ENCODE measurements at regions not wholly inside any gene's neighbourhood (a gene's known extent, or its start where the extent isn't known, plus 50 kb on each side); places are given as distances from the start of the nearest gene placed in this dataset.

GRCh38 chr20:11119573-11119972 lies 445.8 kb upstream of the JAG1 start:
- FAIRE-seq = no peak
- no peak for TF ChIP-seq POU2F2 (IDR thresholded peaks at IDR 0.05; ENCODE audit: low read depth, low read length)
- no peak for TF ChIP-seq TAF1 (IDR thresholded peaks at IDR 0.05; ENCODE audit: low read depth, low read length)
- no peak for TF ChIP-seq POLR2AphosphoS5 (IDR thresholded peaks at IDR 0.05; ENCODE audit: low read depth, low read length)
- TF ChIP-seq SPI1 (IDR thresholded peaks at IDR 0.05; ENCODE audit: low read depth, low read length) = no peak
- no peak for TF ChIP-seq PAX5 (IDR thresholded peaks at IDR 0.05; ENCODE audit: insufficient read depth, low read length, severe bottlenecking)
- no peak for TF ChIP-seq POLR2A (IDR thresholded peaks at IDR 0.05; ENCODE audit: low read depth, low read length)
- DNase-seq (ENCODE audit: insufficient read length, low spot score) = no peak

- FAIRE-seq = no peak
- DNase-seq (ENCODE audit: insufficient read length, low spot score) = no peak
- TF ChIP-seq POLR2A (IDR thresholded peaks at IDR 0.05; ENCODE audit: low read depth, low read length) = no peak
- TF ChIP-seq TAF1 (IDR thresholded peaks at IDR 0.05; ENCODE audit: low read depth, low read length) = no peak
- TF ChIP-seq POLR2AphosphoS5 (IDR thresholded peaks at IDR 0.05; ENCODE audit: low read depth, low read length) = no peak
- TF ChIP-seq POU2F2 (IDR thresholded peaks at IDR 0.05; ENCODE audit: low read depth, low read length) = no peak
- no peak for TF ChIP-seq PAX5 (IDR thresholded peaks at IDR 0.05; ENCODE audit: insufficient read depth, low read length, severe bottlenecking)
- no peak for TF ChIP-seq SPI1 (IDR thresholded peaks at IDR 0.05; ENCODE audit: low read depth, low read length)
Observed at GRCh38 chr20:11120431-11120830, 446.6 kb upstream of the JAG1 start.

GRCh38 chr20:11124849-11125505 lies 451.2 kb upstream of the JAG1 start:
- no peak for DNase-seq (ENCODE audit: insufficient read length, low spot score)
- TF ChIP-seq TAF1 (IDR thresholded peaks at IDR 0.05; ENCODE audit: low read depth, low read length) (no peak), PAX5 (IDR thresholded peaks at IDR 0.05; ENCODE audit: insufficient read depth, low read length, severe bottlenecking) (no peak), POLR2A (IDR thresholded peaks at IDR 0.05; ENCODE audit: low read depth, low read length) (no peak), POU2F2 (IDR thresholded peaks at IDR 0.05; ENCODE audit: low read depth, low read length) (no peak), SPI1 (IDR thresholded peaks at IDR 0.05; ENCODE audit: low read depth, low read length) (peak; percentile 36; the same call in 1 of the 2 replicates)
- no peak for FAIRE-seq

GRCh38 chr20:11128220-11128718 lies 454.5 kb upstream of the JAG1 start:
- TF ChIP-seq POLR2A (IDR thresholded peaks at IDR 0.05; ENCODE audit: low read depth, low read length) (no peak), TAF1 (IDR thresholded peaks at IDR 0.05; ENCODE audit: low read depth, low read length) (no peak), SPI1 (IDR thresholded peaks at IDR 0.05; ENCODE audit: low read depth, low read length) (no peak), POLR2AphosphoS5 (IDR thresholded peaks at IDR 0.05; ENCODE audit: low read depth, low read length) (no peak), POU2F2 (IDR thresholded peaks at IDR 0.05; ENCODE audit: low read depth, low read length) (no peak), PAX5 (IDR thresholded peaks at IDR 0.05; ENCODE audit: insufficient read depth, low read length, severe bottlenecking) (no peak)
- DNase-seq (ENCODE audit: insufficient read length, low spot score) (no peak), FAIRE-seq (no peak)

GRCh38 chr20:11128721-11129120 lies 454.9 kb upstream of the JAG1 start:
- TF ChIP-seq PAX5 (IDR thresholded peaks at IDR 0.05; ENCODE audit: insufficient read depth, low read length, severe bottlenecking) (no peak), TAF1 (IDR thresholded peaks at IDR 0.05; ENCODE audit: low read depth, low read length) (no peak), POU2F2 (IDR thresholded peaks at IDR 0.05; ENCODE audit: low read depth, low read length) (no peak), POLR2A (IDR thresholded peaks at IDR 0.05; ENCODE audit: low read depth, low read length) (no peak), POLR2AphosphoS5 (IDR thresholded peaks at IDR 0.05; ENCODE audit: low read depth, low read length) (no peak), SPI1 (IDR thresholded peaks at IDR 0.05; ENCODE audit: low read depth, low read length) (no peak)
- DNase-seq (ENCODE audit: insufficient read length, low spot score) (no peak), FAIRE-seq (no peak)

GRCh38 chr20:11130554-11131166 lies 456.9 kb upstream of the JAG1 start:
- no peak for FAIRE-seq
- TF ChIP-seq POU2F2 (IDR thresholded peaks at IDR 0.05; ENCODE audit: low read depth, low read length) (no peak), SPI1 (IDR thresholded peaks at IDR 0.05; ENCODE audit: low read depth, low read length) (no peak), PAX5 (IDR thresholded peaks at IDR 0.05; ENCODE audit: insufficient read depth, low read length, severe bottlenecking) (no peak), POLR2AphosphoS5 (IDR thresholded peaks at IDR 0.05; ENCODE audit: low read depth, low read length) (no peak), POLR2A (IDR thresholded peaks at IDR 0.05; ENCODE audit: low read depth, low read length) (no peak), TAF1 (IDR thresholded peaks at IDR 0.05; ENCODE audit: low read depth, low read length) (no peak)
- no peak for DNase-seq (ENCODE audit: insufficient read length, low spot score)

GRCh38 chr20:11132819-11133415 lies 459.1 kb upstream of the JAG1 start:
- no peak for FAIRE-seq
- TF ChIP-seq POLR2AphosphoS5 (IDR thresholded peaks at IDR 0.05; ENCODE audit: low read depth, low read length) (no peak), SPI1 (IDR thresholded peaks at IDR 0.05; ENCODE audit: low read depth, low read length) (no peak), POU2F2 (IDR thresholded peaks at IDR 0.05; ENCODE audit: low read depth, low read length) (no peak), POLR2A (IDR thresholded peaks at IDR 0.05; ENCODE audit: low read depth, low read length) (no peak), PAX5 (IDR thresholded peaks at IDR 0.05; ENCODE audit: insufficient read depth, low read length, severe bottlenecking) (no peak), TAF1 (IDR thresholded peaks at IDR 0.05; ENCODE audit: low read depth, low read length) (no peak)
- no peak for DNase-seq (ENCODE audit: insufficient read length, low spot score)

- DNase-seq (ENCODE audit: insufficient read length, low spot score) (no peak), FAIRE-seq (no peak)
- no peak for TF ChIP-seq PAX5 (IDR thresholded peaks at IDR 0.05; ENCODE audit: insufficient read depth, low read length, severe bottlenecking)
- TF ChIP-seq TAF1 (IDR thresholded peaks at IDR 0.05; ENCODE audit: low read depth, low read length) = no peak
- no peak for TF ChIP-seq SPI1 (IDR thresholded peaks at IDR 0.05; ENCODE audit: low read depth, low read length)
- TF ChIP-seq POU2F2 (IDR thresholded peaks at IDR 0.05; ENCODE audit: low read depth, low read length) = no peak
- no peak for TF ChIP-seq POLR2AphosphoS5 (IDR thresholded peaks at IDR 0.05; ENCODE audit: low read depth, low read length)
- TF ChIP-seq POLR2A (IDR thresholded peaks at IDR 0.05; ENCODE audit: low read depth, low read length) = no peak
Observed at GRCh38 chr20:11136691-11137090, 462.9 kb upstream of the JAG1 start.

GRCh38 chr20:11137688-11138087 lies 463.9 kb upstream of the JAG1 start:
- TF ChIP-seq POLR2AphosphoS5 (IDR thresholded peaks at IDR 0.05; ENCODE audit: low read depth, low read length) = no peak
- FAIRE-seq (no peak), DNase-seq (ENCODE audit: insufficient read length, low spot score) (no peak)
